Mucosa of descending colon (tissue), 3 donors: ENCODE measurements at regions not wholly inside any gene's neighbourhood (a gene's known extent, or its start where the extent isn't known, plus 50 kb on each side); places are given as distances from the start of the nearest gene placed in this dataset.

Experiments used
- ATAC-seq: fragments of 200-7000 bp; cut with Tn5 transposase; one replicate; pipeline ENCODE4 v1.9.1; 2020; ENCODE audit warnings: mild to moderate bottlenecking, moderate library complexity
- DNase-seq, 3 donors: peaks; one replicate each; pipeline ENCODE4 v3.0.0-alpha.2; 2020
- H3K36me3 ChIP-seq: fragments of 200-600 bp; one replicate; pipeline ENCODE4 v1.8.0; 2021; ENCODE audit warnings: low read depth, mild to moderate bottlenecking
- H3K4me1 ChIP-seq: fragments of 200-600 bp; one replicate; pipeline ENCODE4 v1.8.0; 2021; ENCODE audit warnings: low read depth, mild to moderate bottlenecking
- H3K4me3 ChIP-seq: fragments of 200-600 bp; one replicate; pipeline ENCODE4 v1.8.0; 2021; ENCODE audit warnings: mild to moderate bottlenecking
- H3K9me3 ChIP-seq: fragments of 200-600 bp; one replicate; pipeline ENCODE4 v1.8.0; 2021; ENCODE audit warnings: mild to moderate bottlenecking
- intact Hi-C, 2 donors: fragments of 100-400 bp; cut with DNase I in 1 of 2; cut with micrococcal nuclease in 1 of 2; formaldehyde crosslinking; loops; one replicate each; pipeline versions ENCODE4 v1.11.0 to v1.11.1; 2022; cut with DNase I, micrococcal nuclease
- TF ChIP-seq, protein P1 (sequence below): fragments of 200-600 bp; IDR thresholded peaks from one replicate; pipeline ENCODE4 v1.8.0; 2022; ENCODE audit warnings: antibody characterized with exemption, mild to moderate bottlenecking
- donor health status: DM: no; HTN: no; CAD: no; lungs with moderate emphysema.
- donor health status: DM: no; HTN: no; CAD: no.
- donor health status: DM: no; HTN: yes; CAD: no.

DNA sequence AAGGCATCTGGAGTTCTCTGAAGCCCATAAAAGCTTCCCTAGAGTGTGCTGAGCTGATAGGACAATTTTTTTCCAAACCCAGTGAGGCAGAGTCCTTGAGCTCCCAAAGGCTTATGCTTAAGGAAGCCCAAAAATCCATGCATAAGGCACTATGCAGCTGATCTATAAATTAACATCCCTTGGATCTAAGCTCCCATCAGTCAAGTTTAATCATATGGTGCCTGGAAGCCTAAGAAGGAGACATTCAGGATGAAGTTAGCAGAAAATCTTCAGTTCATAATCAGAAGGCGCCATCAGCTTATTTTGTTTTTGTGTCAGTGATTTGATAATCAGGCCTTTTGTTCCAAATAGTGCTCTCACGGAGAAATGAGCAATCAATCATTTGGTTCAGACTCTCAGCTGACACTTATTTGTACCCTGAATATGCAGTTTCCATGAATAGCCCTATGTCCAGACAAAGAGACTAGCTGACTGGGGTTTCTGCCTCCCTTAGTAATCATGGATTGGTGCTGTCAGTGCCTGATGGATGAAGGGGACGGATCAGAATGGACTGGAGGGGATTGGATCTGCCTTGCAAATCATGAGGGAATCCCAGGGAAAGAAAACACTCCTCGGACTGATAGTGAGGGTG, 464.8 kb upstream of the RGPD4 start:
- Histone ChIP-seq H3K36me3 (no peaks in the 10 kb centered on the region), H3K4me1 (no peaks in the 10 kb centered on the region), H3K9me3 (no peaks in the 10 kb centered on the region), H3K4me3 (no peak overlapping the region)
- ATAC-seq (no peak), DNase-seq (no peak)
- TF ChIP-seq, protein P1, sequence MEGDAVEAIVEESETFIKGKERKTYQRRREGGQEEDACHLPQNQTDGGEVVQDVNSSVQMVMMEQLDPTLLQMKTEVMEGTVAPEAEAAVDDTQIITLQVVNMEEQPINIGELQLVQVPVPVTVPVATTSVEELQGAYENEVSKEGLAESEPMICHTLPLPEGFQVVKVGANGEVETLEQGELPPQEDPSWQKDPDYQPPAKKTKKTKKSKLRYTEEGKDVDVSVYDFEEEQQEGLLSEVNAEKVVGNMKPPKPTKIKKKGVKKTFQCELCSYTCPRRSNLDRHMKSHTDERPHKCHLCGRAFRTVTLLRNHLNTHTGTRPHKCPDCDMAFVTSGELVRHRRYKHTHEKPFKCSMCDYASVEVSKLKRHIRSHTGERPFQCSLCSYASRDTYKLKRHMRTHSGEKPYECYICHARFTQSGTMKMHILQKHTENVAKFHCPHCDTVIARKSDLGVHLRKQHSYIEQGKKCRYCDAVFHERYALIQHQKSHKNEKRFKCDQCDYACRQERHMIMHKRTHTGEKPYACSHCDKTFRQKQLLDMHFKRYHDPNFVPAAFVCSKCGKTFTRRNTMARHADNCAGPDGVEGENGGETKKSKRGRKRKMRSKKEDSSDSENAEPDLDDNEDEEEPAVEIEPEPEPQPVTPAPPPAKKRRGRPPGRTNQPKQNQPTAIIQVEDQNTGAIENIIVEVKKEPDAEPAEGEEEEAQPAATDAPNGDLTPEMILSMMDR: no peak
- intact Hi-C loops: no loop called here

DNA sequence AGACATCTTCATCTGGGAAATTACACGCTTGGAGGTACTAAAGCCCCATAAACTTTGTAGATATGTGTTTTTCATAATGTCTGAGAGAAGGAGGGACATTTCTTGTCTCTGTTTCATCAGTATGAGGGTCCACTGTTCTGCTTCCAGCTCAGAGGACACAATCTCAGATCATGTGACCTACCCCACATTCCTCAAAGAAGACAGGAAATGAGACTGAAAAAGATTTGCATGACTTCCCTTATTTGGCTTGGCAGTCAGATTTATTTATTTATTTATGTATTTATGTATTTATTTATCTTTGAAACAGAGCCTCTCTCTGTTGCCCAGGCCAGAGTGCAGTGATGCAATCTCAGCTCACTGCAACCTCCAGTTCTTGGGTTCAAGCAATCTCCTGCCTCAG, 463.7 kb upstream of the RGPD4 start:
- no peaks in the 10 kb centered on the region for H3K9me3 ChIP-seq
- ATAC-seq (no peak), DNase-seq (no peak)
- H3K4me3 ChIP-seq: no peak overlapping the region
- intact Hi-C loops: no loop called here
- H3K36me3 ChIP-seq: no peaks in the 10 kb centered on the region
- H3K4me1 ChIP-seq: no peaks in the 10 kb centered on the region
- TF ChIP-seq, protein P1: no peak

DNA sequence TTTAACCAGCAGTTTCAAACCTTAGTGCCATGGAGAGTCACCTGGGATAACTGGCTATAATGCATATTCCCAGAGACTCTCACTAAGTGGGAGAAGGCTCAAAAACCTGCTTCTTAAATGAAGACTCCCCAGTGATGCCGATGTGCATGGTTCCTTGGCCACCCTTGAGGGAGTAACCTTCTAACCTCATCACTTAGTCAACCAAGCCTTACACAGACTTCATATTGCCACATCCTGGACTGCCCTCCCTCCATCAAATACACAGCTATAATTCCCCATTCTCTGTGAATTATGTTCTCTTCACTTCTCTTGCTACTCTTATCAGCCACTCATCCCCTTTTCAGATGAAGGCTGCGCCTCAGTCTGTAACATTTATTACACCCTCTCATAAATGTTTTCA, 462.9 kb upstream of the RGPD4 start:
- intact Hi-C loops: no loop called here
- H3K4me3 ChIP-seq: no peak overlapping the region
- no peak for ATAC-seq
- H3K4me1 ChIP-seq: no peaks in the 10 kb centered on the region
- H3K36me3 ChIP-seq: no peaks in the 10 kb centered on the region
- no peak for DNase-seq
- TF ChIP-seq, protein P1: no peak
- no peaks in the 10 kb centered on the region for H3K9me3 ChIP-seq

DNA sequence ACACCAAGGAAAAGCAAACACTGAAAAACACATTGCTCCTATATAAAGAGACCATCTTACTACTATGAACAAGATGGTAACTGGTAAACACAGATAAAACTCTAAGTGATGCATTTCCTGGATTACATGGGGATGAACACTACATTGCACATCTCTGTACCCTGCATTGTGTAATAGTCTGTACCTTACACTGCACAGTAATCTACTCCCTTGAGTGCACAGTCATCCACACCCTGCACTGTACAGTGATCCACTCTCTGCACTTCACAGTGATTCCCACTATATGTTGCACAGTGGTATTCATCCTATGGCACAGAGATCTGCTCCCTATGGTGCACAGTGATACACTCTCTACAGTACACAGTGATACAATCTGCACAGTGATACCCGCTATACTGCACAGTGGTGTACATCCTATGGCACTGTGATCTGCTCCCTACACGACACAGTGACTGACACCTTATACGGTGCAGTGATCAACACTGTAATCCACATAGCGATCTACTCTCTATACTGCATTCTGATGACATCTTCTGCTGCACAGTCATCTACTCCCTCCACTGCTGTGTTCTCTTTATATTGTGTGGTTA, 462.2 kb upstream of the RGPD4 start:
- no peak overlapping the region for H3K4me3 ChIP-seq
- no peak for ATAC-seq
- TF ChIP-seq, protein P1: no peak
- no peaks in the 10 kb centered on the region for H3K9me3 ChIP-seq
- intact Hi-C loops: no loop called here
- no peaks in the 10 kb centered on the region for H3K36me3 ChIP-seq
- H3K4me1 ChIP-seq: no peaks in the 10 kb centered on the region
- no peak for DNase-seq

DNA sequence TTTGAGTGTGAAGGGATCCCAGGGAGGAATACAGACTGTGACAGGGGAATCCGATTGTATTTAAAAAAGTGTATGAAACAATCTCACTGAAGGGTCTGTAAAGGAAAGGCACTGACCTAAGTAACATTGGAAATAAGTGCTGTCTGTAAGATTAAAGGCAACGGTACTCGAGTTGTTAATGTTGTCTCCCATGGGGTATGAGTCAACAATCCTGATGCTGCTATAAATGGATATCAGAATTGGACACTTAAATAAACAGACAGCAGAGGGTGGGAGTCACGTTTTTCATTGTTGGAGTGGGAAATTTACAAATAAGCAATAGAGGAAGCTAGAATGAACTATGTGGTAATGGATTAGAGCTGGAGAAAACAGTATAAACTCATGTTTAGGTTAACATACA, 452.4 kb upstream of the RGPD4 start:
- no peak overlapping the region for H3K4me3 ChIP-seq
- ATAC-seq (no peak), DNase-seq (no peak)
- intact Hi-C loops: no loop called here
- H3K9me3 ChIP-seq: no peaks in the 10 kb centered on the region
- H3K4me1 ChIP-seq: no peaks in the 10 kb centered on the region
- TF ChIP-seq, protein P1: no peak
- no peaks in the 10 kb centered on the region for H3K36me3 ChIP-seq
